H1 (cell line): ENCODE measurements at regions not wholly inside any gene's neighbourhood (a gene's known extent, or its start where the extent isn't known, plus 50 kb on each side); places are given as distances from the start of the nearest gene placed in this dataset.
A peak's percentile ranks its signal among the peaks of the same experiment; 100 is the strongest.

Experiments used
- CTCF ChIA-PET: fragments of 300-600 bp; sonication (Branson Sonifier 250); formaldehyde crosslinking; loops from one replicate; lab custom pipeline; 2021; ENCODE audit not compliant: partially characterized antibody; lab: Charles Lee
- POLR2A ChIA-PET: fragments of 300-600 bp; sonication (Branson Sonifier 250); formaldehyde crosslinking; loops from one replicate; lab custom pipeline; 2021; ENCODE audit warnings: inconsistent platforms; ENCODE audit not compliant: partially characterized antibody; lab: Charles Lee
- DNase-seq, 2 experiments: peaks; one replicate each; pipeline versions ENCODE4 v3.0.0 to v3.0.0-alpha.2; 2010 to 2022; ENCODE audit warnings: low spot score in 2 of 2, low read depth in 1 of 2, mixed read lengths in 1 of 2
- FAIRE-seq: peaks from 2 replicates; lab custom pipeline; 2011; peaks lifted over from hg19 to GRCh38; lab: Jason Lieb, UNC
- H2AFZ ChIP-seq: 2 replicates; pipeline ENCODE4 v1.8.1; 2012; ENCODE audit warnings: low read length, inconsistent platforms
- H2AK5ac ChIP-seq: 2 replicates; pipeline ENCODE4 v1.6.1; 2013; ENCODE audit warnings: low read depth, low read length
- H2BK120ac ChIP-seq: replicated peaks from 2 replicates; pipeline ENCODE3; 2013; ENCODE audit warnings: low read depth, low read length, inconsistent platforms
- H2BK12ac ChIP-seq: 2 replicates; pipeline ENCODE4 v1.6.1; 2013; ENCODE audit warnings: low read depth, low read length
- H2BK15ac ChIP-seq: 2 replicates; pipeline ENCODE4 v1.6.1; 2013; ENCODE audit warnings: low read length
- H2BK20ac ChIP-seq: 2 replicates; pipeline ENCODE4 v1.6.1; 2013; ENCODE audit warnings: low read length
- H2BK5ac ChIP-seq: 2 replicates; pipeline ENCODE4 v1.6.1; 2013; ENCODE audit warnings: low read depth, low read length
- H3K14ac ChIP-seq: 2 replicates; pipeline ENCODE4 v1.6.1; 2013; ENCODE audit warnings: inconsistent platforms; ENCODE audit not compliant: insufficient read length
- H3K18ac ChIP-seq: 2 replicates; pipeline ENCODE4 v1.6.1; 2013; ENCODE audit warnings: low read length; ENCODE audit errors: extremely low read depth
- H3K23ac ChIP-seq: 2 replicates; pipeline ENCODE4 v1.6.1; 2013; ENCODE audit warnings: inconsistent platforms; ENCODE audit not compliant: insufficient read length
- H3K23me2 ChIP-seq: 2 replicates; pipeline ENCODE4 v1.6.1; 2013; ENCODE audit warnings: low read depth, low read length
- H3K27ac ChIP-seq: 2 replicates; pipeline ENCODE4 v1.6.1; 2011; ENCODE audit warnings: low read depth, low read length, inconsistent platforms
- H3K27me3 ChIP-seq, 4 experiments: replicated peaks in 1 of 4; 1 replicate in 1 of 4; 2 replicates in 3 of 4; pipeline versions ENCODE4 v1.6.1 to v1.8.1; 2011 to 2013; ENCODE audit warnings: low read length in 3 of 4, mild to moderate bottlenecking in 3 of 4, inconsistent platforms in 2 of 4, mixed read lengths in 2 of 4, moderate library complexity in 1 of 4; ENCODE audit not compliant: control insufficient read depth in 3 of 4, insufficient read depth in 3 of 4; ENCODE audit errors: extremely low read depth in 1 of 4
- H3K36me3 ChIP-seq, 4 experiments: 2 replicates each; pipeline versions ENCODE4 v1.6.1 to v1.8.1; 2011 to 2013; ENCODE audit warnings: mild to moderate bottlenecking in 4 of 4, low read length in 3 of 4, moderate library complexity in 2 of 4, control low read depth in 1 of 4, inconsistent platforms in 1 of 4; ENCODE audit not compliant: insufficient read depth in 4 of 4, control insufficient read depth in 2 of 4
- H3K4ac ChIP-seq: replicated peaks from 2 replicates; pipeline ENCODE3; 2013; ENCODE audit warnings: low read length, low read depth, mixed read lengths, inconsistent platforms; ENCODE audit not compliant: insufficient read length
- H3K4me1 ChIP-seq, 4 experiments: replicated peaks in 1 of 4; 1 replicate in 1 of 4; 2 replicates in 3 of 4; pipeline versions ENCODE4 v1.6.1 to v1.8.1; 2011 to 2013; ENCODE audit warnings: low read length in 3 of 4, inconsistent platforms in 2 of 4, mixed read lengths in 1 of 4; ENCODE audit not compliant: insufficient read depth in 4 of 4, control insufficient read depth in 3 of 4
- H3K4me2 ChIP-seq, 2 experiments: 2 replicates each; pipeline versions ENCODE4 v1.6.1 to v1.8.1; 2011 to 2013; ENCODE audit warnings: low read depth in 2 of 2, low read length in 2 of 2, control low read depth in 1 of 2, inconsistent platforms in 1 of 2, mild to moderate bottlenecking in 1 of 2; ENCODE audit not compliant: insufficient read depth in 1 of 2
- H3K4me3 ChIP-seq, 4 experiments: fragments of 200-600, 300-600 bp in 1 of 4; sonication (generic), shearing (Covaris generic), sonication (Bioruptor Twin) in 1 of 4; 2 replicates each; pipeline versions ENCODE4 v1.5.1 to v1.8.1; 2011 to 2016; ENCODE audit warnings: low read length in 4 of 4, low read depth in 3 of 4, control low read depth in 2 of 4, inconsistent platforms in 2 of 4, mild to moderate bottlenecking in 2 of 4, mixed read lengths in 1 of 4, moderate library complexity in 1 of 4; ENCODE audit not compliant: insufficient read depth in 2 of 4; ENCODE audit errors: extremely low read depth in 1 of 4
- H3K56ac ChIP-seq: replicated peaks from 2 replicates; pipeline ENCODE3; 2013; ENCODE audit warnings: low read depth, mild to moderate bottlenecking, mixed read lengths, low read length, inconsistent platforms; ENCODE audit not compliant: insufficient read length
- H3K79me1 ChIP-seq: 2 replicates; pipeline ENCODE4 v1.6.1; 2013; ENCODE audit warnings: low read depth, low read length, control low read depth
- H3K79me2 ChIP-seq, 2 experiments: 2 replicates each; pipeline versions ENCODE4 v1.6.1 to v1.8.1; 2012 to 2013; ENCODE audit warnings: low read length in 2 of 2, mild to moderate bottlenecking in 2 of 2, inconsistent platforms in 1 of 2; ENCODE audit not compliant: insufficient read depth in 2 of 2, control insufficient read depth in 1 of 2
- H3K9ac ChIP-seq, 4 experiments: replicated peaks in 1 of 4; 1 replicate in 1 of 4; 2 replicates in 3 of 4; pipeline versions ENCODE4 v1.6.1 to v1.8.1; 2011 to 2013; ENCODE audit warnings: low read depth in 3 of 4, low read length in 3 of 4, control low read depth in 2 of 4, mild to moderate bottlenecking in 2 of 4, moderate library complexity in 2 of 4, inconsistent platforms in 1 of 4; ENCODE audit errors: extremely low read depth in 1 of 4
- H3K9me3 ChIP-seq, 2 experiments: 2 replicates each; pipeline versions ENCODE4 v1.6.1 to v1.8.1; 2012 to 2013; ENCODE audit warnings: mild to moderate bottlenecking in 2 of 2, moderate library complexity in 2 of 2, control low read depth in 1 of 2, inconsistent platforms in 1 of 2, low read depth in 1 of 2, low read length in 1 of 2, mixed read lengths in 1 of 2; ENCODE audit not compliant: insufficient read depth in 2 of 2
- H4K20me1 ChIP-seq, 2 experiments: replicated peaks in 1 of 2; 2 replicates each; pipeline versions ENCODE3 to v1.8.1; 2011 to 2013; ENCODE audit warnings: inconsistent platforms in 2 of 2, low read length in 2 of 2, mild to moderate bottlenecking in 1 of 2; ENCODE audit not compliant: insufficient read depth in 2 of 2, control insufficient read depth in 1 of 2
- H4K5ac ChIP-seq: 2 replicates; pipeline ENCODE4 v1.6.1; 2013; ENCODE audit warnings: low read length, low read depth, mixed read lengths, inconsistent platforms; ENCODE audit not compliant: insufficient read length
- H4K8ac ChIP-seq: 2 replicates; pipeline ENCODE4 v1.8.0; 2013; ENCODE audit warnings: mild to moderate bottlenecking, moderate library complexity, low read length, inconsistent platforms; ENCODE audit not compliant: insufficient read depth; ENCODE audit errors: extremely low read depth
- H4K91ac ChIP-seq: replicated peaks from 2 replicates; pipeline ENCODE3; 2013; ENCODE audit warnings: low read length, mixed read lengths, inconsistent platforms; ENCODE audit not compliant: insufficient read length
- MAX ChIP-seq: IDR thresholded peaks from 2 replicates; pipeline ENCODE4 v1.6.1; 2012; ENCODE audit warnings: inconsistent platforms
- RAD21 ChIP-seq, 2 experiments: IDR thresholded peaks in 1 of 2; conservative IDR thresholded peaks in 1 of 2; 2 replicates each; pipeline ENCODE4 v1.6.1; 2011; ENCODE audit warnings: low read depth in 2 of 2, low read length in 2 of 2, improper control_type of control experiment in 1 of 2, inconsistent platforms in 1 of 2, mild to moderate bottlenecking in 1 of 2, moderate library complexity in 1 of 2
- WGBS, 2 experiments: shearing (Covaris generic) in 1 of 2; methylation state at CpG; one replicate each; pipeline versions ENCODE4 v1.1.6 to v1.1.7; 2013 to 2015; ENCODE audit warnings: low lambda C conversion rate in 2 of 2, mixed read lengths in 2 of 2, inconsistent platforms in 1 of 2, low coverage in 1 of 2, missing lambda C conversion rate in 1 of 2; ENCODE audit not compliant: insufficient replicate concordance in 2 of 2, insufficient coverage in 1 of 2, insufficient read length in 1 of 2; ENCODE audit errors: extremely low coverage in 1 of 2, missing lambda C conversion rate in 1 of 2; 5-methylcytosine and 5-hydroxymethylcytosine counted together

GRCh38 chr4:62130230-62130629 lies 930.1 kb downstream of the ADGRL3 start:
- H2AFZ ChIP-seq: no peak overlapping the region
- H3K14ac ChIP-seq: no peak overlapping the region
- no peak overlapping the region for H2BK15ac ChIP-seq
- H3K4me1 ChIP-seq: no peaks in the 10 kb centered on the region
- TF ChIP-seq MAX: no peak
- peak in 1 of 2 experiments; percentile 16; a peak in 1 of 4 replicates for TF ChIP-seq RAD21 (IDR thresholded peaks at IDR 0.05 in 1 of 2, conservative IDR thresholded peaks at IDR 0.05 in 1 of 2; ENCODE audit: low read depth in 2 of 2, low read length in 2 of 2)
- H3K27ac ChIP-seq: no peak overlapping the region
- no peak overlapping the region for H3K18ac ChIP-seq
- no peak overlapping the region for H3K4me3 ChIP-seq
- H2BK20ac ChIP-seq: no peak overlapping the region
- H2BK12ac ChIP-seq: no peak overlapping the region
- no peaks in the 10 kb centered on the region for H3K27me3 ChIP-seq
- DNase-seq: no peak
- no peak for FAIRE-seq
- no peak overlapping the region for H4K5ac ChIP-seq
- H3K23ac ChIP-seq: no peak overlapping the region
- no peaks in the 10 kb centered on the region for H4K20me1 ChIP-seq
- ChIA-PET CTCF (no interaction called here), POLR2A (no interaction called here)
- H3K79me2 ChIP-seq: no peaks in the 10 kb centered on the region
- H4K8ac ChIP-seq: no peak overlapping the region
- H4K91ac ChIP-seq: no peak overlapping the region
- no peak overlapping the region for H2BK5ac ChIP-seq
- WGBS, 2 experiments: 86% methylated on average over 2 of the region's 2 CpGs; no CpG with 5 or more reads in 1 of the 2 experiments
- H2AK5ac ChIP-seq: no peak overlapping the region
- H2BK120ac ChIP-seq: no peak overlapping the region
- no peaks in the 10 kb centered on the region for H3K36me3 ChIP-seq
- no peak overlapping the region for H3K56ac ChIP-seq
- no peaks in the 10 kb centered on the region for H3K9me3 ChIP-seq
- H3K23me2 ChIP-seq: no peaks in the 10 kb centered on the region
- H3K79me1 ChIP-seq: no peaks in the 10 kb centered on the region
- no peak overlapping the region for H3K9ac ChIP-seq
- H3K4ac ChIP-seq: no peak overlapping the region
- no peak overlapping the region for H3K4me2 ChIP-seq
